NB4 (cell line): ENCODE measurements at regions not wholly inside any gene's neighbourhood (a gene's known extent, or its start where the extent isn't known, plus 50 kb on each side); places are given as distances from the start of the nearest gene placed in this dataset.

Experiments
- DNase-seq: peaks from one replicate; pipeline ENCODE4 v3.0.0; 2010; ENCODE audit warnings: low read depth
- H3K4me3 ChIP-seq: one replicate; pipeline ENCODE4 v1.5.1; 2011; ENCODE audit warnings: mild to moderate bottlenecking, low read depth, low read length, moderate library complexity
- MYC ChIP-seq: IDR thresholded peaks from 2 replicates; pipeline ENCODE4 v1.6.1; 2011; ENCODE audit warnings: low read depth, low read length
- POLR2A ChIP-seq: IDR thresholded peaks from 2 replicates; pipeline ENCODE4 v1.6.1; 2011; ENCODE audit warnings: mild to moderate bottlenecking; ENCODE audit not compliant: insufficient read length; ENCODE audit errors: extremely low read depth
- TF ChIP-seq, protein P1 (sequence below): IDR thresholded peaks from 2 replicates; pipeline ENCODE4 v1.6.1; 2011; ENCODE audit warnings: low read depth, low read length
- TF ChIP-seq, protein P2 (sequence below): IDR thresholded peaks from one replicate; pipeline ENCODE4 v1.5.1; 2012; ENCODE audit warnings: low read depth, low read length

DNA sequence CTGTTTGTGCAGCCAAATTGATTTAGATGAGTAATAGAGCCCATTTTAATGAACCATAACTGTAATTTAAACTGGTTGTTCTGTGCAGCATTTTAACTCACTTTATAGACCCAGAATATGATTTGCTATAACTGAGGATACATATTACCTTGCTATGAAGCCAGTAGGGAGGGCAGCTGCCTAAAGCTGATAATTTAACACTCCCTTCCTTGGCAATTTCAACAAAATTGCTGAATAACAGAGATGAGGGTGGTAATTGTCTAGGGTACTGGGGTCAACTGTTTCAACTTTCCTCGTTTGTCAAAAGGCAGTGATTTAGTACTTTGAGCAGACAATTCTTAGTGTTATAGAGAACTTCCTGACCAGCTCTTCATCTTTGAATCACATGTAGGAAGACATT lies 304.9 kb upstream of the POU1F1 start:
- TF ChIP-seq POLR2A (no peak), MYC (no peak)
- TF ChIP-seq, protein P1, sequence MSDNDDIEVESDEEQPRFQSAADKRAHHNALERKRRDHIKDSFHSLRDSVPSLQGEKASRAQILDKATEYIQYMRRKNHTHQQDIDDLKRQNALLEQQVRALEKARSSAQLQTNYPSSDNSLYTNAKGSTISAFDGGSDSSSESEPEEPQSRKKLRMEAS: no peak
- TF ChIP-seq, protein P2, sequence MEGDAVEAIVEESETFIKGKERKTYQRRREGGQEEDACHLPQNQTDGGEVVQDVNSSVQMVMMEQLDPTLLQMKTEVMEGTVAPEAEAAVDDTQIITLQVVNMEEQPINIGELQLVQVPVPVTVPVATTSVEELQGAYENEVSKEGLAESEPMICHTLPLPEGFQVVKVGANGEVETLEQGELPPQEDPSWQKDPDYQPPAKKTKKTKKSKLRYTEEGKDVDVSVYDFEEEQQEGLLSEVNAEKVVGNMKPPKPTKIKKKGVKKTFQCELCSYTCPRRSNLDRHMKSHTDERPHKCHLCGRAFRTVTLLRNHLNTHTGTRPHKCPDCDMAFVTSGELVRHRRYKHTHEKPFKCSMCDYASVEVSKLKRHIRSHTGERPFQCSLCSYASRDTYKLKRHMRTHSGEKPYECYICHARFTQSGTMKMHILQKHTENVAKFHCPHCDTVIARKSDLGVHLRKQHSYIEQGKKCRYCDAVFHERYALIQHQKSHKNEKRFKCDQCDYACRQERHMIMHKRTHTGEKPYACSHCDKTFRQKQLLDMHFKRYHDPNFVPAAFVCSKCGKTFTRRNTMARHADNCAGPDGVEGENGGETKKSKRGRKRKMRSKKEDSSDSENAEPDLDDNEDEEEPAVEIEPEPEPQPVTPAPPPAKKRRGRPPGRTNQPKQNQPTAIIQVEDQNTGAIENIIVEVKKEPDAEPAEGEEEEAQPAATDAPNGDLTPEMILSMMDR: no peak
- no peak overlapping the region for H3K4me3 ChIP-seq
- no peak for DNase-seq

DNA sequence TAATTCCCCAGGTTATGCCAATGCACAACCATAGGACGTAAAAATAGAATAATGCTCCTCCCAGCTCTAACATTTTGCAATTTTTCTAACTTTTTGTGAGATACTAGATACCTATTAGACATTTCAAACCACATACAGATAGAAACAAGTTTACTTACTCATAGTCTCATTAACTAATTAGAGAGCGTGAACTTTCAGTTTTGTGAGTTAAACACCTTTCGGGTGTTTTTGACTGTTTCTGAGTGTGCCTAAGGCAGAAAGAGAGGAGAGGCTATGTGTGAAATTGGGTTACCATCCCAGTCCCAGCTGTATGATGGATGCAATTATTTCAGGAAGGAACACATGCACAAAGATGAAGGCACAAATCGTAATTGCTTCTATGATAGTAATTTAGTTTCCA lies 300.4 kb upstream of the POU1F1 start:
- DNase-seq: no peak
- TF ChIP-seq MYC (no peak), POLR2A (no peak)
- TF ChIP-seq, protein P1: no peak
- TF ChIP-seq, protein P2: no peak
- H3K4me3 ChIP-seq: no peak overlapping the region

DNA sequence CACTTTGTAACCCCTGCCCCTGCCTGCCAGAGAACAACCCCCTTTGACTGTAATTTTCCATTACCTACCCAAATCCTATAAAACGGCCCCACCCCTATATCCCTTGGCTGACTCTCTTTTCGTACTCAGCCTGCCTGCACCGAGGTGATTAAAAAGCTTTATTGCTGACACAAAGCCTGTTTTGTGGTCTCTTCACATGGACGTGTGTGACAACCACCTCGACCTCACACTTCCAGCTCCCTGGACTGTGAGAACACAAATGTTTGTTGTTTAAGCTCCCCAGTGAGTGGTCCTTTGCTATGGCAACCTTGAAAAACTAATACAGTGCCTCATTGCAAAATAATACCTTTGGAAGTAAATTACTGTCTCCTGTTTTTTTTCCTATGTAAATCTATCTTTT lies 299.2 kb upstream of the POU1F1 start:
- H3K4me3 ChIP-seq: no peak overlapping the region
- no peak for DNase-seq
- TF ChIP-seq, protein P1: no peak
- TF ChIP-seq POLR2A: no peak

DNA sequence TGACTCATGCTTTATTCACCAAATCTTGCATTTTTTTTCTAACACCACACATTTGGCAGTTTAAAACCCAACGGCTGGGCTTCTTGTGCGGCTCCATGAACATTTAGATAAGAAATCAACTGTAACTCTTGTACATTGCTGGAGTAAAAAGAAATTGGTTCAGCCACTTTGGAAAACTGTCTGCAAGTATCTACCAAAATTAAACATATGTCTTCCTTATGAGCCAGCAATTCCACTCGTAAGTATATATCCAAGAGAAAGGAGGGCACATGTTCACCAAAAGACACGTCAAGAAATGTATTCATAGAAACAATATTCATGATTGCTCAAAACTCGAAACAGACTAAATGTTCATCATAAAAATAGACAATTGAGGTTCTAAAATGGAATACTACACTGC lies 291.9 kb upstream of the POU1F1 start:
- no peak overlapping the region for H3K4me3 ChIP-seq
- TF ChIP-seq, protein P2: no peak
- TF ChIP-seq MYC (no peak), POLR2A (no peak)
- TF ChIP-seq, protein P1: no peak
- no peak for DNase-seq

DNA sequence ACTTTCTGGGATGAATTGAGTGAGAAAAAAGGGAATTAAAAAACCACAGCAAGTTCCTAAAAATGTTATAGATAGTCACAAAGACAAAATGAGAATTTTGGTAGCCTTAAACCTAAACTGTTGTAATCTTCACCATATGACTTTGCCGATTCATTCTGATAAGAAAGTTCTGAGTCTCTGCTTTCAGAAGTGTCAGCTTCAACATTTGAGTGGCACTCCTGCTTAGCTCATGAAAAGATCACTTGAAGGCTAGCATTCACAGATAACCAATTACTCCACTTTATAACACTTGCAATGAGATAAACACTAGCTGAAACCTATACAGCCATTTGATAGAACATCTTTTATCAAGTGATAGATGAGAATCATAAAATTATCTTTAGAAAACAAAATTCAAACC lies 288.1 kb upstream of the POU1F1 start:
- TF ChIP-seq MYC: no peak
- TF ChIP-seq, protein P1: no peak
- no peak for TF ChIP-seq POLR2A
- TF ChIP-seq, protein P2: no peak
- no peak for DNase-seq
- no peak overlapping the region for H3K4me3 ChIP-seq

DNA sequence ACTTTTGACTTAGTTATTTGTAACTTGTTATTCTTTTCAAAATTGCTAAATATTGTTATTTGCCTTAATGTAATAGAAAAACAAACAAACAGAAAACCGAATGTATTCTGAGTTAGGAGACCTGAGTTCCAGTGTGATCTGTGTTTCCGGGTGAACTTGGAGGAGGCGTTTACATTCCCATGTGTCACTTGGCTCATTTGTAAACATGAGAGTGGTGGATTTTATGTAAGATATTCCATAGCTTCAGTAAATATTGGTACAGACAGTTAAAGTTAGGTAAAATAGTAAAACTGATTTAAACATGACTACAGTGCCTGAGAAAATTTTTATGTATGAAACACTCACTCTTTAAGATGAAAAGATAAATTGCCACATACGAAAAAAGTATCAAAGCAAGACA lies 287.3 kb upstream of the POU1F1 start:
- H3K4me3 ChIP-seq: no peak overlapping the region
- TF ChIP-seq, protein P1: no peak
- TF ChIP-seq MYC (no peak), POLR2A (no peak)
- TF ChIP-seq, protein P2: no peak
- DNase-seq: no peak
